WTC11 (cell line): ENCODE measurements at regions not wholly inside any gene's neighbourhood (a gene's known extent, or its start where the extent isn't known, plus 50 kb on each side); places are given as distances from the start of the nearest gene placed in this dataset.

Experiments
- CTCF ChIP-seq: fragments of 200-600 bp; IDR thresholded peaks from 2 replicates; pipeline ENCODE4 v1.8.0; 2022; ENCODE audit warnings: antibody characterized with exemption
- JAZF1 ChIP-seq: fragments of 250-450 bp; sonication (Bioruptor Pico); IDR thresholded peaks from 2 replicates; pipeline ENCODE4 v1.9.0; 2021; ENCODE audit warnings: moderate library complexity, mild to moderate bottlenecking, inconsistent platforms
- JUN ChIP-seq: sonication (generic); formaldehyde crosslinking; IDR thresholded peaks from 2 replicates; pipeline ENCODE4 v1.8.0; 2023; ENCODE audit warnings: mild to moderate bottlenecking, missing genetic modification reagents
- PREB ChIP-seq: sonication (generic); formaldehyde crosslinking; IDR thresholded peaks from 2 replicates; pipeline ENCODE4 v1.8.1; 2022; ENCODE audit warnings: mild to moderate bottlenecking, missing genetic modification reagents, moderate library complexity, borderline replicate concordance
- TEAD4 ChIP-seq: sonication (generic); formaldehyde crosslinking; IDR thresholded peaks from 2 replicates; pipeline ENCODE4 v1.8.0; 2022; ENCODE audit warnings: mild to moderate bottlenecking, missing genetic modification reagents
- USF2 ChIP-seq: sonication (generic); formaldehyde crosslinking; IDR thresholded peaks from 2 replicates; pipeline ENCODE4 v1.8.1; 2023; ENCODE audit warnings: mild to moderate bottlenecking, missing genetic modification reagents, moderate library complexity
- ZNF121 ChIP-seq: sonication (generic); formaldehyde crosslinking; IDR thresholded peaks from 2 replicates; pipeline ENCODE4 v1.8.0; 2023; ENCODE audit warnings: missing genetic modification reagents

- TF ChIP-seq CTCF (no peak), JAZF1 (CRISPR knock-in tag) (no peak), JUN (CRISPR knock-in tag) (no peak), PREB (CRISPR knock-in tag) (no peak), ZNF121 (CRISPR knock-in tag) (no peak), USF2 (CRISPR knock-in tag) (no peak), TEAD4 (CRISPR knock-in tag) (no peak)
These were observed 607.4 kb upstream of the MBL2 start for GRCh38 chr10:53379956-53380355.
